ENCODE measurements at regions not wholly inside any gene's neighbourhood (a gene's known extent, or its start where the extent isn't known, plus 50 kb on each side); places are given as distances from the start of the nearest gene placed in this dataset.
"Not testable (repeated sequence)": the region's sequence is repeated elsewhere in the genome, so short reads cannot be mapped to it uniquely, and the experiment has no call there.

DNA sequence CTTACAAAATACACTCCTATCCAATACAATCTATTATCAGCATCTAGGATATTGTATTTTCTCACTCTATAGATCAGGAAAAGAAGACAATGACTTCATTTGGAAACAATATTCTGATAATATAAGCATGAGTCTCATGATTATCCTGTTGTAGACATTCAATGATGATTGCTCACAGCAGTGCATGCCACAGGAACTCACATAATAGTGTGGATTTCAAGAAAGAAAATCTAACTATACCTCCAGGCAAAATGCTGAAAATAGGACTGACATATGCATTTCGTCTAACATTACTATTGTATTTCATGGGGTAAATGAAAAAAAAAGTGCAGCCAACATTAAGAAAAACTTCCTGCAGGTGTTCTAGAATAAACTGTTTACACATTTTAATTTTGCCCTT, 122.6 kb downstream of the POSTN start:
- H3K4me1 Mint-ChIP-seq (ENCODE audit: low read depth), result peaks cover 56% of the 10 kb centered on the region
- H3K36me3 Mint-ChIP-seq (ENCODE audit: low read depth), result peaks cover 1% of the 10 kb centered on the region
- no peaks in the 10 kb centered on the region for H3K9me3 Mint-ChIP-seq (ENCODE audit: low read depth)
- H3K27ac Mint-ChIP-seq (ENCODE audit: unreplicated experiment), result peak overlapping the region; percentile 88
- no peaks in the 10 kb centered on the region for H3K27me3 Mint-ChIP-seq (ENCODE audit: low read depth)
- no peak for DNase-seq (ENCODE audit: low spot score)
- TF ChIP-seq, protein P1, sequence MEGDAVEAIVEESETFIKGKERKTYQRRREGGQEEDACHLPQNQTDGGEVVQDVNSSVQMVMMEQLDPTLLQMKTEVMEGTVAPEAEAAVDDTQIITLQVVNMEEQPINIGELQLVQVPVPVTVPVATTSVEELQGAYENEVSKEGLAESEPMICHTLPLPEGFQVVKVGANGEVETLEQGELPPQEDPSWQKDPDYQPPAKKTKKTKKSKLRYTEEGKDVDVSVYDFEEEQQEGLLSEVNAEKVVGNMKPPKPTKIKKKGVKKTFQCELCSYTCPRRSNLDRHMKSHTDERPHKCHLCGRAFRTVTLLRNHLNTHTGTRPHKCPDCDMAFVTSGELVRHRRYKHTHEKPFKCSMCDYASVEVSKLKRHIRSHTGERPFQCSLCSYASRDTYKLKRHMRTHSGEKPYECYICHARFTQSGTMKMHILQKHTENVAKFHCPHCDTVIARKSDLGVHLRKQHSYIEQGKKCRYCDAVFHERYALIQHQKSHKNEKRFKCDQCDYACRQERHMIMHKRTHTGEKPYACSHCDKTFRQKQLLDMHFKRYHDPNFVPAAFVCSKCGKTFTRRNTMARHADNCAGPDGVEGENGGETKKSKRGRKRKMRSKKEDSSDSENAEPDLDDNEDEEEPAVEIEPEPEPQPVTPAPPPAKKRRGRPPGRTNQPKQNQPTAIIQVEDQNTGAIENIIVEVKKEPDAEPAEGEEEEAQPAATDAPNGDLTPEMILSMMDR (IDR thresholded peaks at IDR 0.05), result no peak
- H3K4me3 Mint-ChIP-seq (ENCODE audit: unreplicated experiment), result no peak overlapping the region

DNA sequence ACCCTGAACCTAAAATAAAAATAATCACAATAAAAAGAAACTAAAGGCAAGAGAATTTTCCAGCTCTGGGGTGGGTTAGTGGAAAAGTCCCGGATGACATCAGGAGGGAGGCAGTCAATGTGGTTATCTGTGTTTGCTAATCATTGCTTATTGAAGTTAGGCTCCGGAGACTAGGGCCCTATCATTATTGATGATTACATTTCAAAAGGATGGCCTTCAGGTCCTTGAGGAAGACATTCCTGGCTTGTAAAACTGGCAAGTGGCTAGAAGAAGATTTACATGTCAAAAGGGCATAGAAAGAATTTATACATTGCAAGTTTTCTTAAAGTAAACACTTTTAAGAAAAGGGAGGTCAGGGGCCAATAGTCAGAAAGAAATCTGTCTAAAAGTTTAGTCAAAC, 123.4 kb downstream of the POSTN start:
- peak overlapping the region; percentile 88 for H3K27ac Mint-ChIP-seq (ENCODE audit: unreplicated experiment)
- H3K4me1 Mint-ChIP-seq (ENCODE audit: low read depth), result peaks cover 48% of the 10 kb centered on the region
- H3K27me3 Mint-ChIP-seq (ENCODE audit: low read depth), result no peaks in the 10 kb centered on the region
- DNase-seq (ENCODE audit: low spot score), result no peak
- TF ChIP-seq, protein P1 (IDR thresholded peaks at IDR 0.05), result no peak
- H3K36me3 Mint-ChIP-seq (ENCODE audit: low read depth), result peaks cover 1% of the 10 kb centered on the region
- no peaks in the 10 kb centered on the region for H3K9me3 Mint-ChIP-seq (ENCODE audit: low read depth)
- no peak overlapping the region for H3K4me3 Mint-ChIP-seq (ENCODE audit: unreplicated experiment)

DNA sequence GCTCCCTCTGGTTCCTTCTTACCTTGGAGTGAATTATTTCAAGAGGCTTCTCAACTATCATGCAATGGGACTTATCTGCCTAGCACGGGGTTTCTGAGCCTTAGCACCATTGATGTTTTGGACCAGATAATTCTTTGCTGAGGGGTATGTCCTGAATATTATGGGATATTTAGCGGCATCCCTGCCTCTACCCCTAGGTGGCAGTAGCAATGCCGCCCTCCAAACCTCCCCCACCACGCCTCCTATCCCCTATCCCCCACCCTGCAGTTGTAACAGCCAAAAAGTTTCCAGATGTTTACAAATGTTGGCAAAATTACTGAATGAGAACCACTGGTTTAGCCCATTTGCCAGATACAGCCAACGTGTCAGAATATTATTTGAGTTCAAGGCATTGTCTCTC, 125.5 kb downstream of the POSTN start:
- Mint-ChIP-seq H3K4me3 (ENCODE audit: unreplicated experiment) (no peak overlapping the region), H3K9me3 (ENCODE audit: low read depth) (peaks cover 3% of the 10 kb centered on the region), H3K27ac (ENCODE audit: unreplicated experiment) (no peak overlapping the region), H3K4me1 (ENCODE audit: low read depth) (peaks cover 36% of the 10 kb centered on the region), H3K27me3 (ENCODE audit: low read depth) (no peaks in the 10 kb centered on the region), H3K36me3 (ENCODE audit: low read depth) (peaks cover 4% of the 10 kb centered on the region)
- TF ChIP-seq, protein P1 (IDR thresholded peaks at IDR 0.05), result peak; percentile 44
- no peak for DNase-seq (ENCODE audit: low spot score)

DNA sequence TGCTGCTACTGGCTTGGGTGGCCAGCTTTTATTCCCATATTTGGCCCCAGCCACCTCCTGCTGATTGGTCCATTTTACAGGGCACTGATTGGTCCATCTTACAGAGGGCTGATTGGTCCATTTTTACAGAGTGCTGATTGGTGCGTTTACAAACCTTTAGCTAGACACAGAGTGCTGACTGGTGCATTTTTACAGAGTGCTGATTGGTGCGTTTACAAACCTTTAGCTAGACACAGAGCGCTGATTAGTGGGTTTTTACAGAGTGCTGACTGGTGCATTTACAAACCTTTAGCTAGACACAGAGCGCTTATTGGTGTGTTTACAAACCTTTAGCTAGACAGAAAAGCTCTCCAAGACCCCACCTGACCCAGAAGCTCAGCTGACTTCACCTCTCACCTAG, 126.3 kb downstream of the POSTN start:
- H3K9me3 Mint-ChIP-seq (ENCODE audit: low read depth); H3K27me3 Mint-ChIP-seq (ENCODE audit: low read depth); H3K36me3 Mint-ChIP-seq (ENCODE audit: low read depth); H3K27ac Mint-ChIP-seq (ENCODE audit: unreplicated experiment); DNase-seq (ENCODE audit: low spot score); H3K4me3 Mint-ChIP-seq (ENCODE audit: unreplicated experiment): not testable (repeated sequence)
- H3K4me1 Mint-ChIP-seq (ENCODE audit: low read depth), result peaks cover 33% of the 10 kb centered on the region

DNA sequence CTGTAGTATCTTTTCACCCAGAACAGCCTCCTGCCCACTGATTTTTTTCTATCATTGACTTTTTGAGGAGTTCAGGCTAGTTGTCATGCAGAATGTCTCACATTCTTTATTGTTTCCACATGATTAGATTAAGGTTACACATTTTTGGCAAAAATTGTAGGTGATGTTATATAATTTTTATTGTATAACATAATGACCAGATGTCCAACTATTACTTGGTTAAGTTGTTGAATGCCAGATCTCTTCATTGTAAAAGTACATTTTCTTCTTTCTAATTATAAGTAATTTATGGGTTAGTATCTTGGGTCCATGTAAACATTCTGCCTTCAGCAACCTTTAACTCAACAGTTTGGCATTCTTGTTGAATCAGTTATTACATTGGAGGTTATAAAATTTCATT, 138.4 kb downstream of the POSTN start:
- no peaks in the 10 kb centered on the region for H3K27me3 Mint-ChIP-seq (ENCODE audit: low read depth)
- no peak overlapping the region for H3K27ac Mint-ChIP-seq (ENCODE audit: unreplicated experiment)

DNA sequence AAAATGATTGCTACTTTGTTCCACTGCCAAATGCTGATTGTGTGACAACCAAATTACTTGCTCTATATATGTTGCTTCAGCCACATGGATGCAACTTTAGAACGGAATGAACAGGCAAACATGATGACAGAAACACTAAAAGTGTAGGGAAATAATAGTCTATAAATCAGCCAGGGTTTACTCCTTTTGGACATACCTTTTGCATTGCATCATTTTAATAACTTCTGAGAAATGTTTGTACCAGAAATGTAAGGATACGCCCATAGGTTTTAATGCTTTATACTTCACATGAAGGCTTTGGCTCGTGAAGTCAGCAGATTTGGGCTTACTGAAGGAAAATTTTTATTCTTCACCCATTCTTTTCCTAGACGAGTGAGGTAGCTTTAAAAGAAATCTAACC, 141.0 kb downstream of the POSTN start:
- DNase-seq (ENCODE audit: low spot score), result no peak
- peaks cover 6% of the 10 kb centered on the region for H3K36me3 Mint-ChIP-seq (ENCODE audit: low read depth)
- peak overlapping the region; percentile 65 for H3K27ac Mint-ChIP-seq (ENCODE audit: unreplicated experiment)
- H3K27me3 Mint-ChIP-seq (ENCODE audit: low read depth), result no peaks in the 10 kb centered on the region
- H3K4me3 Mint-ChIP-seq (ENCODE audit: unreplicated experiment), result no peak overlapping the region
- TF ChIP-seq, protein P1 (IDR thresholded peaks at IDR 0.05), result no peak
- H3K9me3 Mint-ChIP-seq (ENCODE audit: low read depth), result peaks cover 13% of the 10 kb centered on the region
- peaks cover 40% of the 10 kb centered on the region for H3K4me1 Mint-ChIP-seq (ENCODE audit: low read depth)

More for the DNA sequence above, 138.4 kb downstream of the POSTN start:
- H3K4me1 Mint-ChIP-seq (ENCODE audit: low read depth), result peaks cover 32% of the 10 kb centered on the region
- no peak overlapping the region for H3K4me3 Mint-ChIP-seq (ENCODE audit: unreplicated experiment)
- no peak for DNase-seq (ENCODE audit: low spot score)
- peaks cover 11% of the 10 kb centered on the region for H3K9me3 Mint-ChIP-seq (ENCODE audit: low read depth)
- TF ChIP-seq, protein P1 (IDR thresholded peaks at IDR 0.05), result no peak
- H3K36me3 Mint-ChIP-seq (ENCODE audit: low read depth), result peaks cover 9% of the 10 kb centered on the region
